ENCODE measurements at regions not wholly inside any gene's neighbourhood (a gene's known extent, or its start where the extent isn't known, plus 50 kb on each side); places are given as distances from the start of the nearest gene placed in this dataset.

GRCh38 chr1:193309936-193310475 is 123.6 kb upstream of the B3GALT2 start:
- TF ChIP-seq CTCF (IDR thresholded peaks at IDR 0.05) (no peak), ZFX (IDR thresholded peaks at IDR 0.05; ENCODE audit: borderline replicate concordance) (no peak)

Data from 22Rv1 (cell line).